GM18498 (cell line): ENCODE measurements at regions not wholly inside any gene's neighbourhood (a gene's known extent, or its start where the extent isn't known, plus 50 kb on each side); places are given as distances from the start of the nearest gene placed in this dataset.
"Not testable (repeated sequence)": the region's sequence is repeated elsewhere in the genome, so short reads cannot be mapped to it uniquely, and the experiment has no call there.

Experiments used
- ATAC-seq: cut with Tn5 transposase; IDR thresholded peaks from one replicate; pipeline ENCODE4 v1.9.1; 2021; ENCODE audit warnings: mild to moderate bottlenecking, moderate library complexity; ENCODE audit not compliant: unreplicated experiment

- ATAC-seq = no peak
Observed at GRCh38 chr15:31503758-31504461, 177.3 kb downstream of the KLF13 start.

DNA sequence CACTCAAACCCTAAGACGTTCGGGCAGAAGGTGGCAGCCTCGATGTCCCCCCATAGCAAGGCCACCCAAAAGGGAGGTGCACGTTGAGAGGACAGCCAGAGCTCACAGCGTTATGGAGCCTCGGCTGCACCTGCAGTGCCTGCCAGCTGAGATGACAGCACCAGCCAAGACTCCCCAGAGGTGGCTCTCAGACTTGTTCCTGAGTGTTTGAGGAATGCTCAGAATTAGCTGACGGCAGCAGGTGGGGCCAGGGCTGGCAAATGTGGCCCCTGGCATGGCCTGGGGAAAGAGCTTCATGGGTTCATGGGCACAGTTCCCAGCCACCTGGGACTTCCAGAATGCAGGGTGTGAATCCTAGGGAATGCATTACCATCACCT is 177.8 kb downstream of the KLF13 start:
- no peak for ATAC-seq

GRCh38 chr15:31507573-31507972 is 180.9 kb downstream of the KLF13 start:
- not testable (repeated sequence) for ATAC-seq

- no peak for ATAC-seq
Observed at GRCh38 chr15:31508656-31509055, 182.0 kb downstream of the KLF13 start.

DNA sequence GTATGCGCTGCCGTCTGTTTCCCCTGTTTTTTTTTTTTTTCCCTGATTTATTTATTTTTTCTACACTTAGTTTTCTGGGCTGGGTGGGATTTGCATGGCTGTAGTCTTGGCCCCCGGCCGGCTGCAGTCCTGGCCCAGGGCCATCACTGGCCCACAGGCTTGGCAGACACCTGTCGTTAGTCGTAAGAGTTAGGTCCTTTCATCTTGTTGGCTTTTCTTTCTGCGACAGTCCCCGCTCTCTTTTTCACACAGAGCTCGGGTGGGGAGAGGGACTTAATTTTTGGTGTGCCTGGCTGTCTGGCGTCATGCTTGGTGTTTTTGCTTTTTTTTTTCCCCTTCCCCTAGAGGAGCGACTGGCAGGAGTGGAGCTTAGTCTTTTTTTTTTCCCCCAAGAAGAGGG is 183.4 kb downstream of the KLF13 start:
- no peak for ATAC-seq

DNA sequence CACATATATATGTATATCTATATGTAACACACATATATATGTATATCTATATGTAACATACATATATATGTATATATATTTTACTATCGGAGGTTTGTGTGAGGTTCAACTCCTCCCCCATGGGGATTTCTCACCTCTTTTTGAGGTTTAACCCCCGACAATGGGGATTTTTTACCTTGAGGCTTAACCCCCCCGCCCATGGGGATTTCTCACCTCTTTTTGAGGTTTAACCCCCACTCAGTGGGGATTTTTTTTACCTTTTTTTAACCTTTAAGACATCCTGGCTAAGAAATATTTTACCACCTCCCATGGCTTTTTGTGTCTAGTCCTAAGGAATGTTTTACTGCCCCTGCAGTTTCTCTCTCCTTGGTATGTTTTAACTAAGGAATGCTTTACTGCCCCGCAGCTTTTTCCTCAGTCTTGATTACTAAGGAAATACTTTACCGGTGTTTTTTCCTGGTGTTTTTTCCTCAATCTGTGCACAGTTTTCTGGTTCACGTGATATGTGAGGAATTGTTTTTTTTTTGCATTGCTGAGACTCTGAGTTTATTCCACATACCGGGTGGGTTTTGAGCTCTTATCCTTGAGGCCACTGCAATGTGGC is 185.2 kb downstream of the KLF13 start:
- no peak for ATAC-seq

DNA sequence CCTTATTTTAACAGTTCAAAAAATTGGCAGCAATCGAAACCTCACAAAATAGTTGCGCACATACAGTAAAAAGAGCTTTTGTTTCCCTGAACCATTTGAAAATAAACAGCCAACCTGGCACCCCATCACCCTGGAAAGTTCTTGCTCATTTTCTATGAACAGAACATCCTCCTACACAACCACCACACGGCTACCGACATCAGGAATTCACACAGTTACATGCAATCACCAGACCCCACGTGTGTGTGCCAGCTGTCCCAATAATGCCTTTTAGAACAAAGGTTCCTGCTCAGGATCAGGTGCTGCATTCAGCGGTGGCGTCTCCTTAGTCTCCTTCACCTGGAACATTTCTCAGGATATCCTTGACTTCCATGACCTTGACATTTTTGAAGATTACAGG is 186.5 kb downstream of the KLF13 start:
- no peak for ATAC-seq

DNA sequence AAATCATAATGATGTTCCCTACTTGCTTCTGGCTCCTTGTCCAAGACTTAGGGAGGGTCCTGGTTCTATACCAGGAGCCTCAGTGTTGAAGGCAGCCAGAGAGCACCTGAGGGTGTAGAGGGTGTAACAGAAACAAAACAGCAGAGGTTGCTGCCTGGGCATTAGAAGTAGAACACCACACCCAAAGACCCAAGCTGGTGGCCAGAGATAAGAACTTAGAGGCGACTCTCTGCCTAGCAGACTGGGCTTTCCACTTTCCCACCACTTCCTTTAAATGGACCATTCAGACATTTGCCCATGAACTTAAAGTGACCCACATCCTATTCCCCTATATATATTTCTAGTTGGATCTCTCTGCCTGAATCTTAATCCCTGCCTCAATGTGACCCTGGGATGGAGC is 189.8 kb downstream of the KLF13 start:
- no peak for ATAC-seq

DNA sequence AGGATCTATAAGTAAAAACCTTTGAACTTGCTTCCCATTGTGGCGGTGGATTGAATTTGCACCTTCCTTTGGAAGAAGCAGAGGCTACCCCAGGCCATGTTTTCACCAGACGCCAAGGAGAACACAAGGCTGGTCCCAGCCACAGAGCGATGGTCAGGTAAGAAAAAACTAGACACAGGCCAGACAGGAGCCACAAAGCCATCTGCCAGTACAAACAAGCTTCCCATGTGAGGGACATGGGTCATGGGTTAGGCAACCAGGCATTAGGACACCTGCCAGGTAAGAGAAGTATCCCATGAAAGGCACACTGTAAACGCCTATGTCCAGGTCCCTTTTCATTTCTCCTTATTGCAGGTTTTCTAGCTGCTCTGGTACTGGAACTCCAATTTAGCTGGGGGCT is 190.2 kb downstream of the KLF13 start:
- no peak for ATAC-seq

GRCh38 chr15:31517711-31518110 is 191.1 kb downstream of the KLF13 start:
- ATAC-seq = no peak

DNA sequence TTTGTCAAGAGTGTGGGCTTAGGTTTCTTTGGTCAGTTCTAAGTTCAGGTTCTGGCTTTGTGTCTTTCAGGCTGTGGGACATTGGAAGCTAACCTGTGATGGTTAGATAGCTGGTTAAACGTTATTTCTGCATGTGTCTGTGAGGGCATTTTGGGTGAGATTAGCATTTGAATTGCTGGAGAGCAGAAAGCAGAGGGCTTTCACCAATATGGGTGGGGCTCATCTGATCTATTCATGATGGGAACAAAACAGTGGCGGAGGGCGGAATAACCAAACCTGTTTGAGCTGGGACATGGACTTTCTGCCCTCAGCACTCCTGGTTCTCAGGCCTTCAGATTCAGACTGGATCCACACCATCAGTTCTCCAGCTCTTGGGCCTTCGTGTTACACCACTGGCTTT is 195.4 kb downstream of the KLF13 start:
- ATAC-seq = no peak

DNA sequence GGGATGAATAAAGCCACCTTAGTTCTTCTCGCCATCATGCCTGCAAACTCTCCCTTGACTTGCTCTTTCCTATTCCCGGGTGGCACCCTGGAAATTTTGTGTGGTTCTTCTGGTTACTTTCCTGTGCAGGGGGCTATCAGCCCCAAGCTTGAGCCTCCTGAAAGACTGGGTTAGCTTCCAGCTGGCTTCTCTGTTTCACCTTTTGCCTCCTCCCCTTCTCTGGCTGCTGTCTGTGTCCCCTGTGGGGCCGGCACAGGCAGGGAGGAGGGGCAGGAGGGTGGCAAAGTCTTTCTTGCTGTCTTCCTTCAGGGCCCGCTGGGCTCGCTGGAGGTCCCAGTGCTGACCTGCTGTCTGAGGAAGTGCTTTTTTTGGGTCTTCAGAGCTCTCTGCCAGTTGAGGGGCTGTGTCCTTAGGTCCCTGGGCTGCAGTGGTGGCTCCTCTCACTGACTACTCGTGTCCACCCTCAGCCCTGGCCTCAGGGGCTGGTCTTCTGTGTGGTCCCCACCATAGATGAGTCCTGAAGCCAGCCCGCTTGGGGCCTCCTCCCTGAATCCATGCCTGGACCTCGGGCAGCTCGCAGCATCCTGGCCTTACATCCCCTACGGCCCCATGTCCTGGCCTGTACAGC is 196.5 kb downstream of the KLF13 start:
- ATAC-seq = no peak

DNA sequence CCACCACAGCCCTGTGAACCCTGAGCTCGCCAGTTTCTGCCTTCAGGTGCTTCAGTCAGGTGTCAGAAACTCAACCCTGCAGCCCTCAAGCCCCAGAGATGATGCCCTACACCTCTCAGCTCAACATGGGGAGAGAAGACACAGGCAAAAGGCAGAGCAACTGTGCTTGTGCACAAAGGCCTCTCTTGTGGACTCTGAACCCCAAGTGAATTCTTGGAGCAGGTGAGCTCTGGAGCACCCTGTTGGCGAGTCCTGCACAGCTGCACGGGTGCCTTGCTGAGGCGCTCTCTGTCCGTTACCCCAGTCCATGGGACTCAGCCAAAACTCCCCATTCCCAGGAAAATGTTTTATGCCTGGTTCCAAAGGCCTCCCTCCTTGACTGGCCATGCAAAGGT is 197.0 kb downstream of the KLF13 start:
- no peak for ATAC-seq

GRCh38 chr15:31525185-31525695 is 198.6 kb downstream of the KLF13 start:
- ATAC-seq = no peak

DNA sequence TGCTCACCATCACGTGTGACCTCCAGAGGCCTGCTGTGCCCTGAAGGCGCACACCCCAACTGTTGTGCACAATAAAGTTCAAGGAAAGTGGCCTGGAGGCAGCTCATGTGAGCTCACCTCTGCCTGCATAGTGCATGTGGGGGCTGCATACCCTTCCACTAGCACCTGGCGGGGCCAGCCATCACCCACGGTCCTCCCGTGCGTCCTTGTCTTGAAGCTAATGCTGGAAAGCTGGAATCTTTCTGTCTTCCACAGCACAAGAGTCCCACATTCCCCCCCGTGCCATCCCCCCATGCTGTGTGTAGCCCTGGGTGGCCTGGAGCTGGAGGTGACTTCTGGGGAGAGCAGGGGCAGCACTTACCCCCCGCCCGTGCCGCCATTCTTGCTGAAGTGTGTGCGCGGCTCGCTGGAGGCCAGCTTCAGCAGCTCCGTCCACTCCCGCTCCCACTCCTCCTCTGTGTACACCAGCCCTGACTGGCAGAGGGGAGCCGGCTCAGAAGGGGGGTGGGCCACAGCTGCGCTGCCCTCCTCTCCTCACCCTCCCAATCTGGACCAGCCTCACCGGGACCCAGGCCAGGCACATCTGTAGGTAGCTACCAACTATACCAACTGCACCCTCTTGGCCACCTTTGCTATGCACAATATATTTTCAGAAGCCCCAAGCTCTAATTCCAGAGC is 199.5 kb downstream of the KLF13 start:
- ATAC-seq = no peak

- no peak for ATAC-seq
Observed at GRCh38 chr15:31526916-31527690, 200.5 kb downstream of the KLF13 start.

GRCh38 chr15:31528846-31529245 is 202.2 kb downstream of the KLF13 start:
- no peak for ATAC-seq

GRCh38 chr15:31537770-31538592 is 211.3 kb downstream of the KLF13 start:
- no peak for ATAC-seq

- ATAC-seq = no peak
Observed at GRCh38 chr15:31540633-31541032, 214.0 kb downstream of the KLF13 start.

DNA sequence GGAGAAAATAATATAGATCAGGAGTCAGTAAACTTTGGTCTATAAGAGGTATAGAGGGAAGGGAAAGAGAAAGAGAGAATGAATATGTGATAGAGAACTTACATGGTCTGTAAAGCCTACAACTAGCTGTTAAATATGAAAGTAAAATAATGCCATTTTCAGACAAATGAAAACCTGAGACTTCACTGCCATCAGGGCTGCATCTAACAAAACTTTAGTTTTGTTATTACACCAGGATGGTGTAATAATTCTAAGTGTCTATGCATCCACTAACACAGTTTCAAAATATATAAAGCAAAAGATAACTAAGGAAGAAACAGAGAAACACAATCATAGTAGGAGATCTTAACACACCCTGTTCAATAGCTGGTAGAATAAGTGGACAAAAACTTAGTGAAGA is 217.7 kb downstream of the KLF13 start:
- ATAC-seq = no peak
